Stimulated activated CD4-positive, alpha-beta T cell treated with anti-CD3 and anti-CD28 coated beads, TNF-alpha, amount 100 ng/mL, for 1 hour (primary cell): ENCODE measurements at regions not wholly inside any gene's neighbourhood (a gene's known extent, or its start where the extent isn't known, plus 50 kb on each side); places are given as distances from the start of the nearest gene placed in this dataset.
A peak's percentile ranks its signal among the peaks of the same experiment; 100 is the strongest.

Experiments used
- DNase-seq, 3 donors: peaks; one replicate each; pipeline ENCODE4 v3.0.0-alpha.2; 2020; ENCODE audit warnings: low read depth in 3 of 3, low spot score in 1 of 3

GRCh38 chr21:25424634-25425033 is 182.6 kb downstream of the MRPL39 start:
- DNase-seq = no peak

GRCh38 chr21:25424048-25424447 is 183.2 kb downstream of the MRPL39 start:
- DNase-seq = no peak

DNA sequence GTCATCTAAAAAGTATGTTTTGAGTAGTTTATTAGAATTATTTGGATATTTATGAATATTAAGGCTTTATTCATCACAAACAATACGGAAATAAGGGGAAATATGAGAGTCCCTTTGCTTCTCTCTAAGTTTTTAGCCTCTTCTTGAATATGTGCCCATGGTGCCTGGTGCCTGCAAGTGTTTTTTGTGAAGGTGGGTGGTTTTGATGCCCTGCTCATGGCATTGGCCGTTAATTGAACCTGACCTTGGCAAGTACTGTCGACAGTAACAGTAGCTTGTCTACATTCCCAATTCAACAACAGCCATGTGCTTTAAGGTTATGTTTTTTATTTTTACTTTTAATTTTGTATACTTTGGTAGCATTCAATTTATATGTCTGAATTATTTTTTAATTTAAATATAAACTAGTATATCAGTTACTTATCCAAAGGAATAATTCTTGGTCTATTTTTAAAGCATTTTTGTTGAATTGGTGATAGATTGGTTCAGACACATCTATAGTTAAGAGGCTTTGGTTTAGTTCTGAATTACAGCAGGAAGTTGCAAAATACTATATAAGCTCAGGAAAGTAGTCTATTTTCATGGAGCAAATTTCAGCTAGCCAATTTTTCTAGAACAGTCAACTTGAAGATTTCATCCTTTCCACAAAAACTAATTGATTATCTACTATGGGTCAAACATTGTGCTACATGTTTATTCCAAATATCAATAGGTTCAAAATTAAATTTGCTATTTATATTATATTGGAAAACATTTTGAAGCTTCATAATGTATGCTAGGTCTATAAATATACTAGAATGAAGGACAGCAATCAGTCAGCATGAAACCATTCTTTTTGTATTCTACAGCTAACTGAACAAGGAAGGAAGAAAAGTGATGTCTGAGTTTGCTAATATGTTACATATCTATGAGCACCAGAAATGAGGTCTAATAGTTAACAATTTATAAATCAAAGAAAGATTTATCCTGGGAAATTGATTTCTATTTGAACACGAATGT is 184.4 kb downstream of the MRPL39 start:
- no peak for DNase-seq

GRCh38 chr21:25421321-25422028 is 185.8 kb downstream of the MRPL39 start:
- peak; percentile 4 to 24 (median 13) for DNase-seq

GRCh38 chr21:25420831-25421230 is 186.4 kb downstream of the MRPL39 start:
- no peak for DNase-seq

GRCh38 chr21:25416669-25417068 is 190.6 kb downstream of the MRPL39 start:
- no peak for DNase-seq

GRCh38 chr21:25412100-25412499 is 195.2 kb downstream of the MRPL39 start:
- no peak for DNase-seq

DNA sequence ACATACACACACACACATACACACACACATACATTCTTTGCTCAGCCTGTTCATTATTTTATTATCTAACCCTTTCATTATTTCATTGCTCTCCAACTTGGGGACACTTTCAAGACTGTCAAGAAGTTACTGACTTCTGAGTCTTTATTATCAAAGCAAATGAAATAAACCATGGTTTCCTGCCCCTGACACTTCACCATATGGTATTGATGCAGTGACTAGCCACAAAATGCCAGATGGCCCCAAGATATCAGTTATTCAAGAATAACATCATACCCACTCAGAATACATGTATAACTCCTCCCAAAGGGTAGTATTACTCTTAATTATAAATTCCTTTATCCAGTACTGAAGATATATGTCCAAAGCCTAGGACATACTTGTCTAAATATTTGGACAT is 197.3 kb downstream of the MRPL39 start:
- DNase-seq = no peak

DNA sequence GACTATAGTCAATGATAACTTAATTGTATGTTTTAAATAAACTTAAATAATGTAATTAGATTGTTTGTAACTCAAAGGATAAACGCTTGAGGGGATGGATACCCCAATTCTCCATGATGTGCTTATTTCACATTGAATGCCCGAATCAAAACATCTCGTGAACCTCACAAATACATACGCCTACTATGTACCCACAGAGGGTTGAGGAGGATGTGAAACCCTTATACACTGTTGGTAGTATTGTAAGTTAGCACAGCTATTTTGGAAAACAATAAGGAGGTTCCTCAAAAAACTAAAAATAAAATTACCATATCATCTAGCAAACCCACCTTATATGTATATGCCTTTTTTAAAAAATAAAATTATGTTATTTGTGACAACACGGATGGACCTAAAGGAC is 198.6 kb downstream of the MRPL39 start:
- DNase-seq = no peak

- no peak for DNase-seq
Measured at GRCh38 chr21:25406887-25407579, 200.2 kb downstream of the MRPL39 start.

GRCh38 chr21:25405984-25406383 is 201.3 kb downstream of the MRPL39 start:
- DNase-seq = no peak

GRCh38 chr21:25402134-25402961 is 204.9 kb downstream of the MRPL39 start:
- DNase-seq = no peak

GRCh38 chr21:25400427-25400826 is 206.9 kb downstream of the MRPL39 start:
- DNase-seq = no peak

- DNase-seq = no peak
Measured at GRCh38 chr21:25398630-25399029, 208.7 kb downstream of the MRPL39 start.

DNA sequence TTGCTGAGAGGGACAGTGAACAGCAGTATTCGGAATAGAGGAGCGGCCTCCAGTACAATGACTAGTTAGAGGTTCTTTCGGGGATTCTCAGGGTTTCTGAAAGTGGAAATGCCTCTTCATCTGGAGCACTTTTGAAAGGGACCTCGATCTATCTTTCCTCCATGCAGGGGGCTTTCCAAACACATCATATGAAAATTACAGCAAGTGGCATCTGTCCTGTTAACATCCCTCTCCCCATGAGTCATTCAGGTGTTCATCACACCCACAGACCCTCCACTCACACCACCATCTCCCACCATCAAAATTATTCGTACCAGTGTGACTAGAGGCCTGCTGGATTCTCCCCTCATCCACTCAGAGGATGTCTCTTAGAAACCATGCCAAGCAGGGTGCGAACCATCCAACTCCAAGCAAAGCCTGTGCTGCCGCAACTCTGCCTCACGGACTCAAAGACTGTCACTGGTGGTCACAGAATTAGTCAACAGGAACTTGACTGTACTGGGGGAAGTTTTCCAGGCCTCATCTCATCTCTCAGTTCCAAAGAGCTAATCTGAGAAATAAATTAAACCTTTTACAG is 211.1 kb downstream of the MRPL39 start:
- DNase-seq = peak in 1 of 3 donors; percentile 37

DNA sequence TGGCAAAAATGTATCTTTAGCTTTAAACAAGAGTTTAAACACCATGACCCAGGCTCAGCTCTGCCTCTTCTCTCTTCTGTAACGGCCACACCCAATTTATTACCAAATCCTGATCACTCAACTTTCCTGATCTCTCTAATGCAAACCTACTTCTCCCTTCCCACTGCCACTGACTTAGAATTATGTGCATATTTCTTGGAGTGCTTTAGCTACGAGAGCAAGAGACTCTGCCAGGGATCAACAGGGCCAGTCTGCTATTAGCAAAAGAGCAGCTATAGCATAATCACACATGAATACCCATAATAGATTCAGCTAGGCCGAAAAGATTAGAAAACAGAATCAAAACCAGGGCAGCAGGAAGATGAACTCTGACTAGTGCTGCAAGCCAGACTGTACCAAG is 215.5 kb downstream of the MRPL39 start:
- no peak for DNase-seq

GRCh38 chr21:25390701-25391100 is 216.6 kb downstream of the MRPL39 start:
- no peak for DNase-seq

GRCh38 chr21:25387665-25388064 is 219.6 kb downstream of the MRPL39 start:
- no peak for DNase-seq

- no peak for DNase-seq
Measured at GRCh38 chr21:25385911-25386474, 221.3 kb downstream of the MRPL39 start.

DNA sequence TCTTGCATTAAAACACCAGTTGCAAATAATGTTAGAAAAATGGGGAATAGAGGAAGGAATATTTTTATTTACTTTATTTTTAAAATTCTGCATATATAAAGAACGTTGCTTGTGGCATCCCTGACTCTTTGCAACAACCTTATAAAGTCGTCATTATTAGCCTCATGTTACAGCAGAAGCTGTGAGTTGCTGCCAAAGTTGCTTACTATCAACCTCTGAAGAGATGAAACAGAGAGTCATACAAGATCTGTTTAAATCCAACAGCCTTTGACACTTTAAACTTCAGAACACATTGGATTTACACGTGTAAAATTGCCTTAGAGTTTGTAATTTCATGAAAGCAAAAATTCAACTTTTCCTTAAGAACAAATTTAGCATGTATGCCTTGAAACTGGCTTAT is 221.9 kb downstream of the MRPL39 start:
- DNase-seq = no peak
